Cerebellar cortex (tissue), 1 donor: ENCODE measurements at regions not wholly inside any gene's neighbourhood (a gene's known extent, or its start where the extent isn't known, plus 50 kb on each side); places are given as distances from the start of the nearest gene placed in this dataset.
A peak's percentile ranks its signal among the peaks of the same experiment; 100 is the strongest.

Source experiments
- DNase-seq: peaks from one replicate; pipeline ENCODE4 v3.0.0-alpha.2; 2015; ENCODE audit warnings: low spot score

- no peak for DNase-seq
These were observed 401.1 kb upstream of the ARID1B start for GRCh38 chr6:156376091-156376490.

DNA sequence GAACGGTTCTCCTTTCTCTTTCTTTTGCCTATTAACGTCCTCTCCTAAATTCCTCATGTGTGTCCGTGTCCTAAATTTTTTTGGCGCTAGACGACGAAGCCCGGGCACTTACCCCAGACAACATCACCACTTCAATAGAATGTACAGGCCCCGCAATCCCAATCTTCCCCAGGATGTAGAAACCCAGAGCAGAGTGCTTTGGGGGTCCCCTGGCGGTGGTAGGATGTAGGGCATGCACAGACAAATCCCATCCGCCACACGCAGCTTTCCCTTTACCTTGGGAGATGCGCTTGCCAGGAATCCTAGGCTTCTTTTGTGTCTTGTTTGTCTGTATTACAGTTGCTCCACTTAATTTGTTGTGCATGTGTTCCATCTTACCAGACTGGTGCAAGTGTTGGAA lies 417.3 kb upstream of the ARID1B start:
- no peak for DNase-seq

DNA sequence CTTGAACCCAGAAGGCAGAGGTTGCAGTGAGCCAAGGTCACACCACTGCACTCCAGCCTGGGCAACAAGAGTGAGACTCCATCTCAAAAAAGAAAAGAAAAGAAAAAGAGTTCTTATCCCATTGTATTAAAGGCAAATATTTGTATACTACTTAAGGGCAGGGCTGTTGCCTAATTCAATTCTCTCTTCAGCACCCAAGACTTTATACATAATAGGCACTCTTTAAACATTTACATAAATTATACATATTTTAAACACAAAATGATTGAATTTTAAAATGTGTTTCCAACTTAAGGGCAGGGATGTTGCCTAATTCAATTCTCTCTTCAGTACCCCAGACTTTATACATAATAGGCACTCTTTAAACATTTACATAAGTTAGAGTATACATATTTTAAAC lies 424.3 kb upstream of the ARID1B start:
- DNase-seq, result no peak

DNA sequence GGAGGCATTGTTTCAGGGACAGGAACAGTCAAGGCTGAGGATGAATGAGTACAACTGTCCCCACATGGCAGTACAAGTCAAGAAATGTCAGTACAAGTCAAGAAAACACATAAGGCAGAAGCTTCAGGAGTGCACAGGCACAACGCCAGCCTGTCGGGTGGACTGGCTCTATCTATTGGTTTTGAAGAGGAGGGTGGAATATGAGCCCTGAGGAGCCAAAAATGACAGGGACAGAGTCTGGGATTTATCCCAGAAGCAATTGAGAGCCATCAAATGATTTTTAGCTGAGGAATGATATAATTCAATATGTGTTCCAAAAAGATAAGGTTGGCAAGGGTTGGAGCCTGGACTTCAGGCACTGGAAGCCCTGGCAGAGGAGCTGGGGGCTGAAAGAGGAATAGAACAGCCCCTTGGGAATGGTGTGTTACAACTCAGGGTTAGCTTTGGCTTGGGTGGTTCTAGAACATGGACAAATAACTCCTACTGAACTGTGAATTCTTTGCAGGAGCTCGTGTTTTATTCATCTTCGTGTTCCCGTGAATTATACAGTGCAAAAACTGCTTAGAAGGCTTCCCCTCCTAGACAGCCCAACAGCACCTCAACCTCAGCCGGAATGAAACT lies 425.7 kb upstream of the ARID1B start:
- DNase-seq, result no peak

GRCh38 chr6:156350337-156350736 lies 426.8 kb upstream of the ARID1B start:
- DNase-seq, result no peak

- DNase-seq, result no peak
These were observed 428.3 kb upstream of the ARID1B start for GRCh38 chr6:156348849-156349248.

- no peak for DNase-seq
These were observed 428.8 kb upstream of the ARID1B start for GRCh38 chr6:156348424-156348823.

- DNase-seq, result no peak
These were observed 429.5 kb upstream of the ARID1B start for GRCh38 chr6:156347656-156348055.

DNA sequence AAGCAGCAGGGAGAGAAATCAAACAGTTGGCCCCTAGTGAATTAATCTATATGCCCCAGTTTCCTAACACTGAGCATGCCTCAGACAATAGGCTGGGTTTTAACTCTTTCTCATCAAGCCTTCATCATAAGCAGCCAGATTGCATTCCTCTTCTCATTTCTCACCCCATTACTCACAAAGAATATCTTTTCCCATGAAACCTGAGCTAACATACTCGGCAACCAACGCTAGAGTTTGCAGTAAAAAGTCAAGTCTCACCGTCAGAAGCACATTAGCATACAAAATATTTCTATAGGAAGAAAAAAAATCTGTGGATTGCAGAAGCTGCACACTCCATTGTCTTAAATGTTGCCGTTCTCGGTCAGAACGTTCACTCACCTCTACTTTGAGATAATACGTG lies 429.9 kb upstream of the ARID1B start:
- DNase-seq, result no peak

DNA sequence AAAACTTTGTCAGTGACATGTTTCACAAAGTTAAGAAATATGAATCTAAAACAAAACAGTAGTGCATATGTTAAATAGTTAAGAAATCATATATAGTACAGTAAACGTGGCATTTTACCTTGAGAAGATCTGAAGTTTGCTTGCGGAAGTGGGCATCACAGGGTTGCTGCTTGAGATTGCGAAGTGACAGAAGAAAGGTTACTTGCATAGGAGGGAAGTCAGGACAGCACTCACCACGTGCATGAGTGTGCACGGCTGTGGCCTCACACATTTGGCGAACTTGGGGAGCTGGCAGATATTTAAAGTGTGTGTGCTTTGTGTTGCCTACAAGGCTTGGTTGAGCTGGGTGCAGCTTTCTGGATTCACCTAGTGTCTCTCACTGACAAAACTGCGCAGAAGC lies 431.5 kb upstream of the ARID1B start:
- DNase-seq, result no peak

GRCh38 chr6:156344491-156344890 lies 432.7 kb upstream of the ARID1B start:
- no peak for DNase-seq

DNA sequence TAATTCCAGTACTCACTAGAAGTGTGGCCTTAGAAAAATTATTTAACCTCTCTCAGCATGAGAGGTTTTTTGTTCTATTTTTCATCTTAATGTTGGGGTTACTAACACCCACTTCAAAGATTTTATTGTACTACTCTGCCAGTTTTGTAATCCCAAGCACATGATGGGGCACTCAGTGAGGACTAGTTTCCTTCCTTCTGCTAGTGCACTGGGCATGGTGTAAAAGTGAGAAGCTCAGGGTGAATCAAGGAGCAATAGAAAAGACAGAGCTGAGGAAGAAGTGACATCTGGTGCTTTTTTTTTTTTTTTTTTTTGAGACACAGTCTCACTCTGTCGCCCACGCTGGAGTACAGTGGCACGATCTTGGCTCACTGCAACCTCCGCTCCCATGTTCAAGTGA lies 439.4 kb upstream of the ARID1B start:
- no peak for DNase-seq

- DNase-seq, result no peak
These were observed 440.4 kb upstream of the ARID1B start for GRCh38 chr6:156336733-156337132.

DNA sequence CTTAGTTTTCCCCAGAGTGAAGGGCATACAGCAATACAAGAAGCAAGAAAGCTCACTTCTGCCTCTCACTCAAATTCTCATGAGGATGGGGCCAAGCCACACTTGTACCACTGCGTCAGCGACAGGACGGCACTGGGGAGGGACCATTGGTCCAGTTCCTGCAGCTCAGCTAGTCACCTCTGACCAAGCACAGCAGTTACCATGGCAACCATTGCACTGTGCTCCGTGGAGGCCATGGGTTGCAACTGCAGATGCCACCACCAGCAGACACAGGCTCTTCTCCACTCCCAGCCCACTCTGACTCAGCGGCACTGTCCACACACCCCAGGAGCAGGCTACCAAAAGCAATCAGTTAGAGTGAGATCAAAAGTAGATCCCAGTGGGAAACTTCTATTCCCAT lies 441.1 kb upstream of the ARID1B start:
- DNase-seq, result no peak

- no peak for DNase-seq
These were observed 442.2 kb upstream of the ARID1B start for GRCh38 chr6:156334966-156335365.

DNA sequence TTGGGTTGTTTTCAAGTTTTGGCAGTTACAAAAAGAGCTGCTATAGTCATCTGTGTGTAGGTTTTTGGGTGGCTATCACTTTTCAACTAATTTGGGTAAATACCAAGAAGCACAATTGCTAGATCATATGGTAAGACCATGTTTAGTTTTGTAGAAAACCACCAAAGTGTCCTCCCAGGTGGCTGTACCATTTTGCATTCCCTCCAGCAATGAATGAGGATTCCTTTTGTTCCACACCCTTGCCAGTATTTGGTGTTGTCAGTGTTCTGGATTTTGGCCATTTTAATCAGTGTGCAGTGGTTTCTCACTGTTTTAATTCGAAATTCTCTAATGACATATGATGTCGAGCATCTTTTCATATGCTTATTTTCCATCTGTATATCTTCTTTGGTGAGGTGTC lies 457.5 kb upstream of the ARID1B start:
- no peak for DNase-seq

- DNase-seq, result no peak
These were observed 460.5 kb upstream of the ARID1B start for GRCh38 chr6:156316583-156317125.

- DNase-seq, result no peak
These were observed 462.0 kb upstream of the ARID1B start for GRCh38 chr6:156315146-156315545.

DNA sequence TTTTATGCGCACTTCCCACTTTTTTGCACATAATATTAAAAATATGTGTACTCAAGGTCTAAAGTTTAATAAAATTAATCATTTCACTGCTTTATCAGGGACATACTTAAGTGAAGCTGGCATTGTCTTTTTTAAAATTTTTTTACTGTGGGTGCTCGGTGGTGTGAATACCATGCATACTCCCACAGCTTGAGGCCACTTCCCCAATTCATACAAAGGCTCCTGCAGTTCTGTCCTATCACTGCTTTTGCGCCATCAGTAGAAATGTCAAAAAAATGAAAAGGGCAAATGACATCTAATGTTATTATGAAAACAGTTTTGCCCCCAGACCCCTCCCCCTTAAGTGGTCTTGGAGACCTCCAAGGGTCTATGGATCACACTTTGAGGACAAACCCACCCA lies 464.1 kb upstream of the ARID1B start:
- no peak for DNase-seq

DNA sequence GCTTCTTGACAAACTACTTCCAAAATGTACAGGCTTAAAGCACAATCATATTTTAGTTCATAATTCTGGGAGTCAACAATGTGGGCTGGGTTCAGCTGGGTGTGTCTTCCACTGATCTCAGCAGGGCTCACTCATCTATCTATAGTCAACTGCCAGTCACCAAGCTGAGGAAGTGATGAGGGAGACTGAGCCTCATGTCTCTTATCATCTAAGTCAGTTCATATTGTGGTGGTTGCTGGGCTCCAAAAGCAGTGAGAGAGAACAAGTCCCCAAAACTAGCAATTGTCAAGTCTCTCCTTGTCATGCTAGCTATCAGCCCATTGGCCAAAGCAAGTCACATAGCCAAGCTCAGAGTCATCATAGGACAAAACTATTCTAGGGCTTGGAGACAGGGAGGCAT lies 465.9 kb upstream of the ARID1B start:
- no peak for DNase-seq

DNA sequence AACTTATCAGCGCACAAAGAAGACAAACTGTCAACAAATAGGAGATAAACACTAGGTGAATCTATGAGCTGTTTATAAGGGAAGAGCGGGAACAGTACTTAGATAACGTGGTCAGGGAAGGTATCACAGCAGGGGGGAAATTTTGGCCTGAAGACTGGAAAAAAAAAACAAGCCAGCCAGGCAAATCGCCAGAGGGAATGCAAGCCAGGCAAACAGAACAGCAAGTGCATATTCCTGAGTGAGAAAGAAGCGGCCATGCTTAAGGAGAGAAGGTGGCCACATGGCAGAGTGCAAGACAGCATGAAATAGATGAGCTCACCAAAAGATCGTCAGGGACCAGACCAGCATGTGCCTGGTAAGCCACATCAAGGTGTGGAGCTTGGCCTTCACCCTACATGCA lies 466.5 kb upstream of the ARID1B start:
- DNase-seq, result peak; percentile 48

DNA sequence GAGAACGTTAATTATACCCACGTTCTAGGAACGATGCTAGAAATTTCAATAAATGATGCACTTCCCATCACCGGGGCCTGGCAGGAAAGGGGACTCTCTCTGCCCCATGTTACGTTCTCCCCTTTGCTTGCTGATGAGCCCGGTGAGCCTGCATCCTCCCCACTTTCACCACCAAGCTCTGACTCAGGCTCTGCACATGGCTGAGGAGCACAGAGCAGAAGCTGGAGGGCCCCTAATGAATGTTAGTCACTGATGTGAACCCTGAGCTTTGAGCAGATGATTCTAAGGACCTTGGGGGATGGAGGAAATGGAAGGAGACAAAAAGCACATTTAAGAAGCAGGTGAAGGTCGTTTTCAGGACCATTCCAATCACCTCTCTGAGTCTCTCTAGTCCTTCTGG lies 468.2 kb upstream of the ARID1B start:
- no peak for DNase-seq

GRCh38 chr6:156308604-156309003 lies 468.6 kb upstream of the ARID1B start:
- no peak for DNase-seq

GRCh38 chr6:156306531-156306930 lies 470.6 kb upstream of the ARID1B start:
- DNase-seq, result no peak

- DNase-seq, result no peak
These were observed 494.1 kb upstream of the ARID1B start for GRCh38 chr6:156283091-156283490.
